ENCODE measurements at regions not wholly inside any gene's neighbourhood (a gene's known extent, or its start where the extent isn't known, plus 50 kb on each side); places are given as distances from the start of the nearest gene placed in this dataset.
A peak's percentile ranks its signal among the peaks of the same experiment; 100 is the strongest.

DNA sequence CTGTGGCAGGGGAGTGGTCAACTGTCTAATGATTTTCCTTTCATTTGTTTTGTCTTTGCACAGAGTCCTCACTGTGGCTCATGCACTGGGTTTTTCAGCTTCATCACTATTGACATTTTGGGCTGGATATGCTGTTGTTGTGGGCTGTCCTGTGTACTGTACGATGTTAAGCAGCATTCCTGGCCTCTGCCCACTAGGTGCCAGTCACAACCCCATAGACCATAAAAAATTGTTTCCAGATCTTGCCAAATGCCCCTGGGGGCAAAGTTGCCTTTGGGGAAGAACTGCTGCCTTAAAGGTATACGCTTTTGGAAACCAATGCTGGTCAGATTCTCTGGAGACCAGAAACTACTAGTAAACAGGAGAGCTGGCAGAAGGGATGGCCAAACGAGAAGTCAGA is 310.4 kb downstream of the SPRY2 start:
- ATAC-seq: no peak
- WGBS, 2 donors (ENCODE audit: low coverage in 1 of 2): 40 to 52% methylated on average over 3 of the region's 3 CpGs

GRCh38 chr13:80029170-80029569 is 311.8 kb downstream of the SPRY2 start:
- H3K4me1 ChIP-seq: no peaks in the 10 kb centered on the region
- 58 to 75% methylated on average over 2 of the region's 2 CpGs for WGBS, 2 donors (ENCODE audit: low coverage in 1 of 2)
- no peak overlapping the region for H3K27ac ChIP-seq
- H3K36me3 ChIP-seq: no peaks in the 10 kb centered on the region
- H3K9me3 ChIP-seq: no peaks in the 10 kb centered on the region
- H3K4me3 ChIP-seq: no peak overlapping the region
- no peaks in the 10 kb centered on the region for H3K27me3 ChIP-seq
- no peak for ATAC-seq
- no peak for TF ChIP-seq CTCF (IDR thresholded peaks at IDR 0.05)
- no peak for TF ChIP-seq EP300 (IDR thresholded peaks at IDR 0.05)
- TF ChIP-seq POLR2AphosphoS5 (IDR thresholded peaks at IDR 0.05): no peak
- no peak for TF ChIP-seq POLR2A (IDR thresholded peaks at IDR 0.05)

More for the DNA sequence above, 310.4 kb downstream of the SPRY2 start:
- H3K27ac ChIP-seq: no peak overlapping the region
- TF ChIP-seq CTCF (IDR thresholded peaks at IDR 0.05) (peak in 1 of 4 experiments; percentile 17), POLR2AphosphoS5 (IDR thresholded peaks at IDR 0.05) (no peak)
- no peaks in the 10 kb centered on the region for H3K27me3 ChIP-seq
- no peaks in the 10 kb centered on the region for H3K36me3 ChIP-seq
- no peaks in the 10 kb centered on the region for H3K4me1 ChIP-seq
- no peak overlapping the region for H3K4me3 ChIP-seq
- no peaks in the 10 kb centered on the region for H3K9me3 ChIP-seq

GRCh38 chr13:80022146-80022545 is 318.8 kb downstream of the SPRY2 start:
- no peak for TF ChIP-seq CTCF (IDR thresholded peaks at IDR 0.05)
- no peak for TF ChIP-seq POLR2AphosphoS5 (IDR thresholded peaks at IDR 0.05)
- no peak for TF ChIP-seq EP300 (IDR thresholded peaks at IDR 0.05)
- TF ChIP-seq POLR2A (IDR thresholded peaks at IDR 0.05): no peak
- ATAC-seq: no peak
- Histone ChIP-seq H3K4me1 (no peaks in the 10 kb centered on the region), H3K4me3 (no peak overlapping the region), H3K36me3 (no peaks in the 10 kb centered on the region), H3K27me3 (peaks cover 3% of the 10 kb centered on the region), H3K9me3 (no peaks in the 10 kb centered on the region), H3K27ac (no peak overlapping the region)
- WGBS, 2 donors (ENCODE audit: low coverage in 1 of 2): 25 to 64% methylated on average over 3 of the region's 3 CpGs

DNA sequence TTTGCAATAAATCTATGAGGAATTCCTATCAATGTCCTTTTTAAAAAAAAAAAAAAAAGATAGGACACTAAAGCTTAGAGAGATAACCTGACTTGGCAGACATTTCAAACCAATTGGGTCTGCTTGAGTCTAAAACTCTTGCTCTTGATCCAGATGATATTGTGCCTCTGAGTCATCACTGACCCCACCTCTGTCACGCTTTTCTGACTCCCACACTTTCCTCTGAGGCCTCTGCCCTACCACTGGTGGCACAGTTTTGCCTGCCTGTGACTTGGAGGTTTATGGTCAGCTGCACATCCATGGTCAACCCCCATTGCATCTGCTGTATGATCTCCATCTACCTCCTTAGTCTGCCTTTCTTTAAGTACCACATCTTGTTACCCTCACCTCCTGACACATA is 328.7 kb downstream of the SPRY2 start:
- TF ChIP-seq CTCF (IDR thresholded peaks at IDR 0.05): no peak
- TF ChIP-seq POLR2AphosphoS5 (IDR thresholded peaks at IDR 0.05): no peak
- TF ChIP-seq EP300 (IDR thresholded peaks at IDR 0.05): no peak
- no peak for TF ChIP-seq POLR2A (IDR thresholded peaks at IDR 0.05)
- Histone ChIP-seq H3K9me3 (no peaks in the 10 kb centered on the region), H3K27ac (no peak overlapping the region), H3K27me3 (no peaks in the 10 kb centered on the region), H3K4me3 (no peak overlapping the region), H3K4me1 (peaks cover 0 to 13% (median 3%) of the 10 kb centered on the region in 3 donors), H3K36me3 (no peaks in the 10 kb centered on the region)
- WGBS, 2 donors (ENCODE audit: low coverage in 1 of 2): 33 to 60% methylated on average over 1 of the region's 1 CpG
- no peak for ATAC-seq

DNA sequence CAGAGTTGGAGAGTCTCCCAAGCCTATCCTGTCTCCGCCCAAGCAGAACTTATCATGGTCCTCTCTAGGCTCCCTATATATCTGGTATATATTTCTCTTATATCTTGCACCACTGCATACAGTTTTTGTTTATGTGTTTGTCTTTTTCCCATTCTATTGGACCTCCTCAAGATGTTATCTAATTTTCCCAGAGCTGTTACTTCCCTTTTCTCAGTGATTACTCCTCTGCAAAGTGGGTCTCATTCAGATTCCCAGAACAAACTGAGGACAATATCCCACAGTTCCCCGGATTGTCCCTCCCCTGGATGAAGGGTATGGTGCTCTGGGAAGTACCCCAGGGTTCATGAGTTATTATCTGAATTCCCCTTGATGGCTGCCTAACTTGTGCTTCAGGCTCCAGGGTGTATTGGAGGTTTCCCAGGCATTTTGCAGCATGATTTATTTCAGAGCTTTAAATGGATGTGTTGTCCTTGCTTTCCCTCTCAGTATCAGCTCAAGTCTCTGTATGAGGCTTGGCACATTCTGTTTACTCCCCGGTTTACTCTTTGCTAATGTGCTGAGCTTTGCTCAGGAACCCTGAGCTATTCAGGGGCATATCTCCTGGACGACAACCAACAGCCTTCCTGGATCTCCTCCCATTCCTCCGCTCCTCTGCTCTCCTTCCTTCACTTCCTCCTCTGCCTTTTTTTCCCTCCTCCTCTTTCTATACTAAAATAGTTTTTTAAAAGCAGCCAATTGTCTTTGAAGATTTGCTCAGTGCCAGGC is 329.3 kb downstream of the SPRY2 start:
- H3K27me3 ChIP-seq: no peaks in the 10 kb centered on the region
- H3K36me3 ChIP-seq: no peaks in the 10 kb centered on the region
- peaks cover 0 to 13% (median 3%) of the 10 kb centered on the region in 3 donors for H3K4me1 ChIP-seq
- WGBS, 2 donors (ENCODE audit: low coverage in 1 of 2): 28 to 30% methylated on average over 4 to 5 of the region's 5 CpGs
- H3K9me3 ChIP-seq: no peaks in the 10 kb centered on the region
- no peak overlapping the region for H3K27ac ChIP-seq
- H3K4me3 ChIP-seq: no peak overlapping the region
- ATAC-seq: no peak
- no peak for TF ChIP-seq POLR2A (IDR thresholded peaks at IDR 0.05)
- no peak for TF ChIP-seq CTCF (IDR thresholded peaks at IDR 0.05)
- no peak for TF ChIP-seq POLR2AphosphoS5 (IDR thresholded peaks at IDR 0.05)
- no peak for TF ChIP-seq EP300 (IDR thresholded peaks at IDR 0.05)

All from gastroesophageal sphincter (tissue), 4 donors.